Mucosa of rectum (tissue), 2 donors: ENCODE measurements at regions not wholly inside any gene's neighbourhood (a gene's known extent, or its start where the extent isn't known, plus 50 kb on each side); places are given as distances from the start of the nearest gene placed in this dataset.

Experiments used
- H3K27ac ChIP-seq, 2 donors: one replicate each; pipeline ENCODE4 v1.7.0; 2013; ENCODE audit warnings: inconsistent platforms in 2 of 2, low read depth in 2 of 2, low read length in 2 of 2
- H3K27me3 ChIP-seq, 2 donors: one replicate each; pipeline ENCODE4 v1.7.0; 2013; ENCODE audit warnings: low read length in 2 of 2; ENCODE audit not compliant: control insufficient read depth in 2 of 2, insufficient read depth in 2 of 2
- H3K36me3 ChIP-seq, 2 donors: one replicate each; pipeline ENCODE4 v1.7.0; 2013; ENCODE audit warnings: low read length in 2 of 2; ENCODE audit not compliant: control insufficient read depth in 2 of 2, insufficient read depth in 2 of 2
- H3K4me1 ChIP-seq, 2 donors: one replicate each; pipeline ENCODE4 v1.7.0; 2013; ENCODE audit warnings: low read length in 2 of 2, mild to moderate bottlenecking in 1 of 2; ENCODE audit not compliant: control insufficient read depth in 2 of 2, insufficient read depth in 2 of 2
- H3K4me3 ChIP-seq, 2 donors: one replicate each; pipeline ENCODE4 v1.7.0; 2013; ENCODE audit warnings: low read length in 2 of 2
- H3K9ac ChIP-seq, 2 donors: one replicate each; pipeline ENCODE4 v1.7.0; 2013; ENCODE audit warnings: low read length in 2 of 2, low read depth in 1 of 2, mild to moderate bottlenecking in 1 of 2
- H3K9me3 ChIP-seq, 2 donors: one replicate each; pipeline ENCODE4 v1.7.0; 2013; ENCODE audit warnings: low read length in 2 of 2; ENCODE audit not compliant: control insufficient read depth in 2 of 2
- donor health status: healthy.
- donor health status: Normal muscosa, but diverticular disease.

GRCh38 chr4:135277068-135277979 lies 1075.7 kb upstream of the PABPC4L start:
- H3K4me1 ChIP-seq: no peaks in the 10 kb centered on the region
- no peak overlapping the region for H3K4me3 ChIP-seq
- H3K9ac ChIP-seq: no peak overlapping the region
- no peaks in the 10 kb centered on the region for H3K36me3 ChIP-seq
- H3K27ac ChIP-seq: no peak overlapping the region
- no peaks in the 10 kb centered on the region for H3K9me3 ChIP-seq
- H3K27me3 ChIP-seq: no peaks in the 10 kb centered on the region

GRCh38 chr4:135274416-135274815 lies 1072.8 kb upstream of the PABPC4L start:
- Histone ChIP-seq H3K36me3 (no peaks in the 10 kb centered on the region), H3K27ac (no peak overlapping the region), H3K9ac (no peak overlapping the region), H3K4me3 (no peak overlapping the region), H3K4me1 (no peaks in the 10 kb centered on the region), H3K27me3 (no peaks in the 10 kb centered on the region), H3K9me3 (no peaks in the 10 kb centered on the region)

GRCh38 chr4:135269125-135269890 lies 1067.7 kb upstream of the PABPC4L start:
- H3K36me3 ChIP-seq: no peaks in the 10 kb centered on the region
- H3K27ac ChIP-seq: no peak overlapping the region
- H3K9ac ChIP-seq: no peak overlapping the region
- no peaks in the 10 kb centered on the region for H3K4me1 ChIP-seq
- no peak overlapping the region for H3K4me3 ChIP-seq
- H3K27me3 ChIP-seq: no peaks in the 10 kb centered on the region
- H3K9me3 ChIP-seq: no peaks in the 10 kb centered on the region

GRCh38 chr4:135268369-135268768 lies 1066.8 kb upstream of the PABPC4L start:
- Histone ChIP-seq H3K36me3 (no peaks in the 10 kb centered on the region), H3K27ac (no peak overlapping the region), H3K27me3 (no peaks in the 10 kb centered on the region), H3K4me1 (no peaks in the 10 kb centered on the region), H3K9ac (no peak overlapping the region), H3K4me3 (no peak overlapping the region), H3K9me3 (no peaks in the 10 kb centered on the region)

DNA sequence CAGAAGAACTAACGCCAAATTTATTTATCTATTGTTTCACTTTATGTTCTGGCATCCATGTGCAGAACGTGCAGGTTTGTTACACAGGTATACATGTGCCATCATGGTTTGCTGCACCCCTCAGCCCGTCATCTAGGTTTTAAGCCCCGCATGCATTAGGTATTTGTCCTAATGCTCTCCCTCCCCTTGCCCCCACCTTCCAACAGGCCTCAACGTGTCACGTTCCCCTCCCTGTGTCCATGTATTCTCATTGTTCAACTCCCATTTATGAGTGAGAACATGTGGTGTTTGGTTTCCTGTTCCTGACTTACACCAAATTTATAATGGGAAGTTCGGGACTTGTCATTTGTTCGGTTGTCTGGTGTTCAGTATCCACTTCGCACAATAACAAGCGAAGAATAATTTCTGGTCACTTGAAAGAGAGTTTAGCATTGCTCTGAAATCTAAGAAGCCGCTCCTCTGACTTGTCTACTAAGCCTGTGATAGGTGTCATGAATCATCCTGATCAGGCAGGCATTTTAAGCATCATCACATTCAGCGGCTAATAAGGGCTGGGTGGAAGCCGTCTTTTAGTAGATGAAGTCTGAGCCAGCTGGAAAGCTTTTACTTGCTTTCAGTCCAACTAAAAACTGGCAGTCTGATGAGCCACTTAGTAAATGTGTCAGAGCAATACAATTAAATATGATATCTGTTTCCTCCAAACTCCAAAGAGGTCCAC lies 1065.7 kb upstream of the PABPC4L start:
- no peaks in the 10 kb centered on the region for H3K36me3 ChIP-seq
- H3K27ac ChIP-seq: no peak overlapping the region
- H3K9ac ChIP-seq: no peak overlapping the region
- no peaks in the 10 kb centered on the region for H3K9me3 ChIP-seq
- no peaks in the 10 kb centered on the region for H3K4me1 ChIP-seq
- no peak overlapping the region for H3K4me3 ChIP-seq
- H3K27me3 ChIP-seq: no peaks in the 10 kb centered on the region

DNA sequence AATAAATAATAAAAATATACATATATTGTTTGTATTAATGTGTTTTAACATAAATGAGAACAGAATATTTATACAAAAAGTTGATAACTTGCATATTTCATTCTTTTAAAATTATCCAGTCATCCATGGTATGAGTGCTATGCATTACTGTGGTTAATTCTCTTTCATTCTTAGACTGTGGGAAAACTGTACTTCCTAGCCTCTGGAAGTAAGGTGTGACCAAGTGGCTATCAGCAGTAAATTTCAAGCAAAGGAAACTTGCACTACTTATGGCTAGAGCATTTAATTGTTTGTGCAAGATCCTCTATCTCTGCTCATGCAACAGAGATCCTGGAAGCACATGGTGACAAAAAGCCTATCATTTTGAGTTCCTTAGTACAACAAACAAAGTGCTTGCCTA lies 1054.5 kb upstream of the PABPC4L start:
- Histone ChIP-seq H3K9ac (no peak overlapping the region), H3K4me3 (no peak overlapping the region), H3K27ac (no peak overlapping the region), H3K36me3 (no peaks in the 10 kb centered on the region), H3K9me3 (no peaks in the 10 kb centered on the region), H3K27me3 (no peaks in the 10 kb centered on the region), H3K4me1 (no peaks in the 10 kb centered on the region)

DNA sequence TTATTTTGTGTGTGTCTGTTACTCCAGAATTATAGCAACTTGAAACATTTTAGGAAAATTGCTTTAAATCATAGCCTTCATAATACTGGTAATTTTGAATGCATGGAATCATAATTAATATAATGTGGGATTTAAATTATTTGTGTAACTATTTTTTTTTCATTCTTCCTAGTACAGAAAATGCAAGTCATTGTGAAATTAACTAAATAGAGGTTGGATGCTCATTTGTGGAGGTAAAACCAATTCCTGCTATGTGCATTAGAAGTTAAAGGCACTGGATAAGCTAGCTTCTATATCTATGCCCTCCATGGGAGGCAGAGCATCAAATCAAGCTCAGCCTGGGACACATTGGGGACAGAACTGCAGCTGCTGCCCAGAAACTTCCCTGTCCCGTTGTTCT lies 1048.5 kb upstream of the PABPC4L start:
- H3K4me3 ChIP-seq: no peak overlapping the region
- H3K4me1 ChIP-seq: no peaks in the 10 kb centered on the region
- H3K27ac ChIP-seq: no peak overlapping the region
- no peaks in the 10 kb centered on the region for H3K9me3 ChIP-seq
- H3K27me3 ChIP-seq: no peaks in the 10 kb centered on the region
- H3K36me3 ChIP-seq: no peaks in the 10 kb centered on the region
- H3K9ac ChIP-seq: no peak overlapping the region

DNA sequence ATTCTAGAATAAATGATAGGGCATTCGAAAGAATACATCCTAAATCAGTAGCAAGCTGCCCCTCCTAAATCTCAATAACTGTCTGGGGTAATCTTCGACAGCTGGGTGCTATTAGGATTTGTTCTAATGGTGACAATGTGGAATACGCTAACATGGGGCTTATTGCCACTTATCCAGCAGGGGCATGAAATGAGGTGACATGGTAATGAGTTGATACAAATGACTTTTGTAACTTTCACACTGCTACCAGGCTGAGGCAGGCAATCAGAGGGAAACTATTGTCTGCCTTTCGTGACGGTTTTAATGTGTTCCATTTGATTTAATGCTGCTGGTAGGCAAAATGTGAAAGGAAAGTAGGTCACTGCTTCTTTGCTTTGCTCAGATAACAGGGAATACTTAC lies 1047.4 kb upstream of the PABPC4L start:
- H3K27me3 ChIP-seq: no peaks in the 10 kb centered on the region
- no peak overlapping the region for H3K4me3 ChIP-seq
- H3K4me1 ChIP-seq: no peaks in the 10 kb centered on the region
- no peak overlapping the region for H3K9ac ChIP-seq
- H3K36me3 ChIP-seq: no peaks in the 10 kb centered on the region
- no peak overlapping the region for H3K27ac ChIP-seq
- H3K9me3 ChIP-seq: no peaks in the 10 kb centered on the region

DNA sequence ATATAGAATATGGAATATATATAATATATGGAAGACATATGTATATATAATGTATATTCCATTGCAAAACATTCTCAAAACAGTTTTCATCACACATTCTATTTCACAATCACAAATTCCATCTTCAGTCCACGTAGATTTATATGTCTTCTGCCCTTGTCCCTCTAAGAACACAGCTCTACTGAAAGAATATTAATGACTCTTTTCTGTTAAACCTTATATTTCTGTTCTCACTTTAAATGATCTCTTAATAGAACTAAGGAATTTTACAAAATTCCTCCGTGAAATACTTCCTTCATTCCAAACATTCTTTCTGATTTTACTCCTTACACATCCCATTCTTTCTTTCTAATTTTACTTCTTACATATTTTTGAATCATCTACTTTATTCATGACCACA lies 1043.1 kb upstream of the PABPC4L start:
- Histone ChIP-seq H3K4me1 (no peaks in the 10 kb centered on the region), H3K4me3 (no peak overlapping the region), H3K27me3 (no peaks in the 10 kb centered on the region), H3K9ac (no peak overlapping the region), H3K9me3 (no peaks in the 10 kb centered on the region), H3K36me3 (no peaks in the 10 kb centered on the region), H3K27ac (no peak overlapping the region)

- Histone ChIP-seq H3K4me1 (no peaks in the 10 kb centered on the region), H3K9me3 (no peaks in the 10 kb centered on the region), H3K27ac (no peak overlapping the region), H3K9ac (no peak overlapping the region), H3K27me3 (no peaks in the 10 kb centered on the region), H3K4me3 (no peak overlapping the region), H3K36me3 (no peaks in the 10 kb centered on the region)
Measured at GRCh38 chr4:135244056-135244455, 1042.5 kb upstream of the PABPC4L start.
